HUES64 (cell line): ENCODE measurements at regions not wholly inside any gene's neighbourhood (a gene's known extent, or its start where the extent isn't known, plus 50 kb on each side); places are given as distances from the start of the nearest gene placed in this dataset.

Experiments used
- H3K27ac ChIP-seq: 2 replicates; pipeline ENCODE4 v1.7.0; 2013; ENCODE audit warnings: low read depth, low read length, inconsistent platforms
- H3K27me3 ChIP-seq: 2 replicates; pipeline ENCODE4 v1.6.1; 2013; ENCODE audit warnings: mild to moderate bottlenecking, low read length; ENCODE audit not compliant: insufficient read depth
- H3K36me3 ChIP-seq: 2 replicates; pipeline ENCODE4 v1.6.1; 2013; ENCODE audit warnings: mild to moderate bottlenecking, low read length; ENCODE audit not compliant: insufficient read depth
- H3K4me1 ChIP-seq: 2 replicates; pipeline ENCODE4 v1.6.1; 2013; ENCODE audit warnings: mild to moderate bottlenecking, low read length, moderate library complexity; ENCODE audit not compliant: insufficient read depth
- H3K4me3 ChIP-seq: 2 replicates; pipeline ENCODE4 v1.5.1; 2013; ENCODE audit warnings: mild to moderate bottlenecking, low read length, moderate library complexity
- H3K9ac ChIP-seq: 2 replicates; pipeline ENCODE4 v1.6.1; 2013; ENCODE audit warnings: mild to moderate bottlenecking, low read depth, low read length
- H3K9me3 ChIP-seq: 2 replicates; pipeline ENCODE4 v1.6.1; 2013; ENCODE audit warnings: low read depth, low read length; ENCODE audit not compliant: insufficient read depth
- WGBS: fragments of 150-250, 120-280 bp; methylation state at CpG from one replicate; pipeline ENCODE4 v1.1.7; 2013; ENCODE audit warnings: missing lambda C conversion rate; 5-methylcytosine and 5-hydroxymethylcytosine counted together

GRCh38 chr3:64925575-64925974, 237.8 kb upstream of the ADAMTS9 start:
- Histone ChIP-seq H3K9me3 (no peaks in the 10 kb centered on the region), H3K9ac (no peak overlapping the region), H3K27me3 (no peaks in the 10 kb centered on the region), H3K36me3 (no peaks in the 10 kb centered on the region), H3K4me1 (peaks cover 3% of the 10 kb centered on the region; the same call in 1 of the 2 replicates), H3K27ac (no peak overlapping the region), H3K4me3 (no peak overlapping the region)
- WGBS: 77% methylated on average over 2 of the region's 2 CpGs

- no peaks in the 10 kb centered on the region for H3K9me3 ChIP-seq
- H3K36me3 ChIP-seq: no peaks in the 10 kb centered on the region
- H3K27ac ChIP-seq: no peak overlapping the region
- peaks cover 3% of the 10 kb centered on the region; the same call in 1 of the 2 replicates for H3K4me1 ChIP-seq
- no peaks in the 10 kb centered on the region for H3K27me3 ChIP-seq
- H3K9ac ChIP-seq: no peak overlapping the region
- 91% methylated on average over 2 of the region's 2 CpGs for WGBS
- no peak overlapping the region for H3K4me3 ChIP-seq
Measured at GRCh38 chr3:64924961-64925360, 237.2 kb upstream of the ADAMTS9 start.

- H3K27ac ChIP-seq: no peak overlapping the region
- no peaks in the 10 kb centered on the region for H3K36me3 ChIP-seq
- WGBS: 94% methylated on average over 1 of the region's 2 CpGs
- H3K9me3 ChIP-seq: no peaks in the 10 kb centered on the region
- no peaks in the 10 kb centered on the region for H3K27me3 ChIP-seq
- no peak overlapping the region for H3K9ac ChIP-seq
- H3K4me1 ChIP-seq: peaks cover 22% of the 10 kb centered on the region
- no peak overlapping the region for H3K4me3 ChIP-seq
Measured at GRCh38 chr3:64922213-64922612, 234.4 kb upstream of the ADAMTS9 start.

DNA sequence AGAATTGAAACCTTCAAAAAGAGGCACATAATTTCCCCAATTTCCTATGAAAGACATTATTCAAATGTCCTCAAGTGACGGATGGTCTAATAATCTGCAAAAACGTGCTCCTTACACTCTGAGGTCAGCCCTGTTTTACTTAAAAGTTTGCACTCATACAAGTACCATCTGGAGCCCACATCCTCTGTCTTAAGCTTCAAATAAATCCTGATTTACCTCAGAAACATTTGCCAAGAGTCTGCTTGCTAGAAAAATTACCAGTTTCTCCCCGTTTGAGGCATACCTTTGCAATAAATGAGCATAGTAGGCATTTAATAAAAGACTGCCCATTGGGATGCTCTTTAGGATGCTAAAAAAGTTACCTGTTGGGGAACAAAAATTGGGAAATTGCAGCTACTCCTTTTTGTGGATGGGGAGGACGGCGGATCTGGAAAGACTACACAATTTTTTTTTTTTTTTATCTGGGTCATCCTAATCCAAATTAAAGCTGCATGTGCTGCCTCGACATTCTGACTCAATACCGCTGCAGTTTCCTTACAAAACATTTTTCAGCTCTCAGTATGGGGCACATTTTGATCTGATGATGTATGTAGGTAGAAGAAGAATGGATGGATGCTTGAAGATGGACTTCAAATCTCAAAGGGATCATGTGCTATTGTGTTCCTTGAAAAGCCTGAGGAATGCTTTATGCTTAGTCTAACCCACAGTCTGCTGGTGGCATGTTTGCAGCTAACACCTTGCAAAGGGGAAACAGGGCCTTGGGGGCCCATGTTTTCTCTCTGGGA, 233.7 kb upstream of the ADAMTS9 start:
- no peak overlapping the region for H3K4me3 ChIP-seq
- no peaks in the 10 kb centered on the region for H3K9me3 ChIP-seq
- peaks cover 29% of the 10 kb centered on the region for H3K4me1 ChIP-seq
- H3K27me3 ChIP-seq: no peaks in the 10 kb centered on the region
- no peak overlapping the region for H3K27ac ChIP-seq
- H3K36me3 ChIP-seq: no peaks in the 10 kb centered on the region
- H3K9ac ChIP-seq: no peak overlapping the region
- WGBS: 94% methylated on average over 7 of the region's 7 CpGs

GRCh38 chr3:64919934-64920333, 232.1 kb upstream of the ADAMTS9 start:
- Histone ChIP-seq H3K27me3 (peaks cover 11% of the 10 kb centered on the region; the same call in 1 of the 2 replicates), H3K4me1 (peaks cover 37% of the 10 kb centered on the region), H3K9ac (no peak overlapping the region), H3K36me3 (no peaks in the 10 kb centered on the region), H3K9me3 (no peaks in the 10 kb centered on the region), H3K4me3 (no peak overlapping the region), H3K27ac (no peak overlapping the region)
- WGBS: 52% methylated on average over 1 of the region's 1 CpG

GRCh38 chr3:64918989-64919388, 231.2 kb upstream of the ADAMTS9 start:
- H3K9ac ChIP-seq: no peak overlapping the region
- H3K36me3 ChIP-seq: no peaks in the 10 kb centered on the region
- H3K9me3 ChIP-seq: no peaks in the 10 kb centered on the region
- H3K27ac ChIP-seq: no peak overlapping the region
- peaks cover 37% of the 10 kb centered on the region for H3K4me1 ChIP-seq
- H3K4me3 ChIP-seq: no peak overlapping the region
- H3K27me3 ChIP-seq: peaks cover 11% of the 10 kb centered on the region; the same call in 1 of the 2 replicates

- 80% methylated on average over 1 of the region's 1 CpG for WGBS
- Histone ChIP-seq H3K36me3 (no peaks in the 10 kb centered on the region), H3K9ac (no peak overlapping the region), H3K9me3 (no peaks in the 10 kb centered on the region), H3K27me3 (peaks cover 11% of the 10 kb centered on the region; the same call in 1 of the 2 replicates), H3K4me1 (peaks cover 37% of the 10 kb centered on the region), H3K27ac (no peak overlapping the region), H3K4me3 (no peak overlapping the region)
Measured at GRCh38 chr3:64917914-64918453, 230.2 kb upstream of the ADAMTS9 start.

DNA sequence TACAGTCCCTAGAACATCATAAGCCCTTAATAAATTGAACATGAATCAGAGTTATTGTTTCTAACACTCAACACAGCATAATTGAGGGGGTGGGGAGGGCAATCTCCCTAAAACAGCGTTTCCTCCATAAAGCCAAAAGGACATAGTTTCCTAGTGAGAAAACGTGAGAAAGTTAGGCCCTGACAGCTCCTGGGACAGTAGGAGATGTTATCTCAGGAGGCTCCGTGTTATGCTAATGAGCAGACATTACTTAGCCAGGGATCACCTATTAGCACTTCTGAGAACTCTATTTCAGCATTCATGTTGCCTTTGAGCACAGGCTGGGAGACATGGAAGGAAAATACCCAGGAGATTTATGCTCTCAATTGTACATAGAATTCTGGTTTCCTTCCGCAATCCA, 229.1 kb upstream of the ADAMTS9 start:
- no peaks in the 10 kb centered on the region for H3K36me3 ChIP-seq
- H3K4me3 ChIP-seq: no peak overlapping the region
- WGBS: 3% methylated on average over 4 of the region's 4 CpGs
- no peaks in the 10 kb centered on the region for H3K9me3 ChIP-seq
- no peak overlapping the region for H3K9ac ChIP-seq
- peaks cover 11% of the 10 kb centered on the region; the same call in 1 of the 2 replicates for H3K27me3 ChIP-seq
- H3K4me1 ChIP-seq: peaks cover 37% of the 10 kb centered on the region
- peak overlapping the region; percentile 53; the same call in 1 of the 2 replicates for H3K27ac ChIP-seq

DNA sequence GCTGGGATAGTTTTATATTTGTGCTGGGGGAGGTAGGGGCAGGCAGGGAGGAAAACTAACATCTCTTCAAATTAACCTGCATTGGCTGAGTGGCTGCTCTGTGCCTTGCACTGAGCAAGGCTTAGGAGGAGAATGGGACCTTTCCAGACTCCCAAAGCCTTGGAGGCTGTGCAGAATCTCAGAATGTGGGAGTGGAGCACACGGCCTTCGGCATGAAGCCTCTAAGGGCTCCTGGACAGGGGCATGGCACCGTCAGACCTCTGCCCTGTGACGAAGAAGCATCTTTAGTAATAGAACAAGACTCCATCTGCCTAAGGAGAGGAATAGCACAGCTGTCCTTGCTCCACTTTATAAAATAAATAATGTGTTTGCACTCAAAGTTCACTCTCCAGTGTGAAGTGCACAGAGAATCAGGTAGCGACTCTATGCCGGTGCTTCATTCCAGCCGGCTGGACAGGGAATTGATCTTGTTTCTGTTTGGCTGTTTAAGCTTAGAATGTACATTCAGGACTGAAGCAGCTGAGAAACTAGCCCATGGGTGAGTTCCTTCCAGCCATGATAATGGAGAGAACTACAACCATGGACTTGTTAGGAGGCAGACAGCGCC, 228.5 kb upstream of the ADAMTS9 start:
- Histone ChIP-seq H3K9ac (no peak overlapping the region), H3K36me3 (no peaks in the 10 kb centered on the region), H3K4me1 (peaks cover 34% of the 10 kb centered on the region), H3K9me3 (no peaks in the 10 kb centered on the region), H3K27ac (peak overlapping the region; percentile 23; the same call in 1 of the 2 replicates), H3K4me3 (no peak overlapping the region), H3K27me3 (peaks cover 11% of the 10 kb centered on the region; the same call in 1 of the 2 replicates)
- 79% methylated on average over 8 of the region's 8 CpGs for WGBS

DNA sequence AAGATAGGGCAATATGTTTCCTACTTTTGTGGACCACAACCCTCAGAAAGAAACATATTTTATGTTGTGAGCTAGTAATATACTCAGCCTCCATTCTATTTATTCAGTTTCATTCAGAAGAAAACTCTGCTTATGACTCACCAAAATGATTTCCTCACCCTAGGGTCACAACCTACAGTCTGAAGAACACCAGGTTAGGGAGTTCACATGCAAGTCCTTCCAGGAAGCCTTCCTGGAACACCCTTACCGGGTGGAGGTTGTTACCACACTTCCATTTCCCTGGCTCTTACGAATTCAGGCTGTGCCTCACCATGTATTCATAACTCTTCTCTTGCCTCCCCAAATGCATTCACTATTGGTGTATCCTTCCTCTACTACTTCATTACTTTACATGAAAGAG, 228.0 kb upstream of the ADAMTS9 start:
- Histone ChIP-seq H3K9me3 (no peaks in the 10 kb centered on the region), H3K36me3 (no peaks in the 10 kb centered on the region), H3K9ac (no peak overlapping the region), H3K27ac (no peak overlapping the region), H3K4me1 (peaks cover 34% of the 10 kb centered on the region), H3K27me3 (peaks cover 11% of the 10 kb centered on the region; the same call in 1 of the 2 replicates), H3K4me3 (no peak overlapping the region)
- WGBS: 89% methylated on average over 2 of the region's 2 CpGs

- Histone ChIP-seq H3K4me1 (peaks cover 44% of the 10 kb centered on the region), H3K36me3 (no peaks in the 10 kb centered on the region), H3K27ac (no peak overlapping the region), H3K4me3 (no peak overlapping the region), H3K27me3 (peaks cover 11% of the 10 kb centered on the region; the same call in 1 of the 2 replicates), H3K9me3 (no peaks in the 10 kb centered on the region), H3K9ac (no peak overlapping the region)
- WGBS: 100% methylated on average over 3 of the region's 4 CpGs
Measured at GRCh38 chr3:64913515-64913914, 225.7 kb upstream of the ADAMTS9 start.
